ENCODE measurements at regions not wholly inside any gene's neighbourhood (a gene's known extent, or its start where the extent isn't known, plus 50 kb on each side); places are given as distances from the start of the nearest gene placed in this dataset.
A peak's percentile ranks its signal among the peaks of the same experiment; 100 is the strongest.
"Not testable (repeated sequence)": the region's sequence is repeated elsewhere in the genome, so short reads cannot be mapped to it uniquely, and the experiment has no call there.

DNA sequence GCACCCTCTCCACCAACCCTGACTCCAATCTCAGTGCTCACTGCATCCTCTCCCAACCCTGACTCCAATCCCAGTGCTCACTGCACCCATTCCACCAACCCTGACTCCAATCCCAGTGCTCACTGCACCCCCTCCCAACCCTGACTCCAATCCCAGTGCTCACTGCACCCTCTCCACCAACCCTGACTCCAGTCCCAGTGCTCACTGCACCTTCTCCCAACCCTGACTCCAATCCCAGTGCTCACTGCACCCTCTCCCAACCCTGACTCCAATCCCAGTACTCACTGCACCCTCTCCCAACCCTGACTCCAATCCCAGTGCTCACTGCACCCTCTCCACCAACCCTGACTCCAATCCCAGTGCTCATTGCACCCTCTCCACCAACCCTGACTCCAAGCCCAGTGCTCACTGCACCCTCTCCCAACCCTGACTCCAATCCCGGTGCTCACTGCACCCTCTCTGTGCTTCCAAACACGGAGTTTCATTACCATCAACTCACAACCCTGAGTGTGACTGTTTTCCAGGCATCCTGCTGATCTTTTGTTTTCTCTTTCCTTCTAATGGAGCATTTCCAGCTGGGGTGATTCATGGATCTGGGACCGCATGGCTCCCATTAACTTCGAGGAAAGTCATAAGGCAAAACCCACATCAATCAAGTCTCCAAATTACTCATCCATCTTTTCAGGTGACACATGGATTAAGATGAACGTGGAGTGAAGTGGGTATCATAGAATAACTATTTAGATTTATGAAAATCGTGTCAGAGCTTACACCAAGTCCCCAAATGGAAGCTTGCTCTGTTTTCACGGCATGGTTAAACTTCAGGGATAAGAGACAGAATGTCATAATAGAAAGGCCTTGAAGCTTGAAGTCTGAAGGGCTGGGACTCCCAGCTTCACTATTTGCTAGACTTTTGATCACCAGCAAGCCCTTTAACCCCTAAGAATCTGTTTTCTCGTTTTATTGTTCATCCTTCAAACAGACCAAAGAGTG, 135.3 kb upstream of the ZNF618 start:
- not testable (repeated sequence) for H4K8ac ChIP-seq (ENCODE audit: low read length); H3K4me1 ChIP-seq (ENCODE audit: control insufficient read depth, insufficient read depth, low read depth, low read length); H3K4me3 ChIP-seq (ENCODE audit: insufficient read depth in 1 of 2, low read depth in 1 of 2, low read length in 2 of 2); H3K18ac ChIP-seq (ENCODE audit: low read depth in 1 of 2, low read length in 2 of 2); H3K36me3 ChIP-seq (ENCODE audit: control insufficient read depth in 1 of 2, insufficient read depth in 2 of 2, low read depth in 1 of 2, low read length in 2 of 2); H2AK5ac ChIP-seq (ENCODE audit: low read length, severe bottlenecking); H2BK5ac ChIP-seq (ENCODE audit: low read depth, low read length, poor library complexity, severe bottlenecking); H2BK15ac ChIP-seq (ENCODE audit: low read depth, poor library complexity, severe bottlenecking); H3K14ac ChIP-seq (ENCODE audit: low read length in 2 of 2); H3K9ac ChIP-seq (ENCODE audit: low read length); H2BK12ac ChIP-seq (ENCODE audit: low read length in 2 of 2); H2AFZ ChIP-seq (ENCODE audit: low read depth, low read length); H3K79me1 ChIP-seq (replicated peaks; ENCODE audit: low read length, poor library complexity, severe bottlenecking); H3K4me2 ChIP-seq (ENCODE audit: low read length, poor library complexity, severe bottlenecking); H3K27ac ChIP-seq (ENCODE audit: low read length, poor library complexity, severe bottlenecking); H3K4ac ChIP-seq (ENCODE audit: low read depth in 1 of 2, low read length in 2 of 2); H4K91ac ChIP-seq (ENCODE audit: low read length); H3K23ac ChIP-seq (ENCODE audit: low read length in 2 of 2); H2BK120ac ChIP-seq (ENCODE audit: low read depth, low read length)
- Histone ChIP-seq H3K27me3 (ENCODE audit: control insufficient read depth in 1 of 2, insufficient read depth in 1 of 2, low read length in 2 of 2) (peaks cover 37 to 76% of the 10 kb centered on the region in 2 experiments), H3K9me3 (ENCODE audit: control insufficient read depth, low read length) (peaks cover 13% of the 10 kb centered on the region)
- DNase-seq: peak; percentile 21
- WGBS: 61% methylated on average over 6 of the region's 8 CpGs

DNA sequence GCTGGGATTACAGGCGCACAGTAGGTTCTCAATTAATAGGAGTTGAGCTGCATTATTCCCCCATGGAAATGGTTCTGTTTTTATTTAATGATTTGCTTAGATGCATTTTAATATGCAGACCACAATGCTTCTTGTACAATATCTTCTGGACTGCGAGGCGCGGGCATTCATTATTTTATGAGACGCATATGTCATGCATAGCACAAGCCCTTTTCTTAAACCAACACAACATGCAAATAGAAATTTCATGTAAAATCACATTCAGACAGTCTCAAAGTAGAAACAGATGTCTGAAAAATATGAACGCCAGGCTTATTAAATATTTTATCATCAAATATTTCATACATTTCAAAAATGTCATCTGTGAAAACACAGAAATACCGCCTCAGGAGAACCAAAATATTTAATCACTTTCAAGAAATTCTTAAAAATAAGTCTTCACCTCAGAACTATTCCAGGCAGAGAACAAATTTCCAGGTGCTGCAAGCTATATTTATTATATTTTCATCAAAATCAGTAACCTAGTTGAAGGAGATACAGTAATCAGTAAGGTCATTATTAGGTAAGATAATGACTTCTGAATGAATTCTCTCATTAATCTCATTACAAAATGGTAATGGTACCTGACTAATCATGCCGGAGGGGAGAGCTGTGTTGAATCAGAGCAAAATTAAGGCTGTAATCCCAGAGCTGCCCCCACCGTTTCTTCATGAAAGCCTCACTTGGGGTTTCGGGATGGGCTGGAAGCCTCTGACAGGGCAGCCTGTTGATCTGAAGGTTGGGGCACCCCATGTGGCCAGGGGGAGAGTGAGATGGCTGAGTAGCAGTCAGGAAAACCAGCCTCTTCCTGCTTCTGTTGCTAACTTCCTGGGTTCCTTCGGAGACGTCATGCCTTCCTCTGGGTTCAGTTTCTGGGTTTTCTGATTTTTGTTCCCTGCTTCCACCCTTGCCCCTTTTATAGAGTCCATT, 133.9 kb upstream of the ZNF618 start:
- no peaks in the 10 kb centered on the region for H3K36me3 ChIP-seq (ENCODE audit: control insufficient read depth in 1 of 2, insufficient read depth in 2 of 2, low read depth in 1 of 2, low read length in 2 of 2)
- H3K9ac ChIP-seq (ENCODE audit: low read length): no peak overlapping the region
- H2AFZ ChIP-seq (ENCODE audit: low read depth, low read length): no peak overlapping the region
- peaks cover 26% of the 10 kb centered on the region for H3K9me3 ChIP-seq (ENCODE audit: control insufficient read depth, low read length)
- H2BK12ac ChIP-seq (ENCODE audit: low read length in 2 of 2): no peak overlapping the region
- H3K18ac ChIP-seq (ENCODE audit: low read depth in 1 of 2, low read length in 2 of 2): no peak overlapping the region
- H3K4ac ChIP-seq (ENCODE audit: low read depth in 1 of 2, low read length in 2 of 2): no peak overlapping the region
- no peak overlapping the region for H4K91ac ChIP-seq (ENCODE audit: low read length)
- H3K14ac ChIP-seq (ENCODE audit: low read length in 2 of 2): no peak overlapping the region
- WGBS: 93% methylated on average over 11 of the region's 12 CpGs
- H3K79me1 ChIP-seq (replicated peaks; ENCODE audit: low read length, poor library complexity, severe bottlenecking): no peaks in the 10 kb centered on the region
- no peak overlapping the region for H3K4me2 ChIP-seq (ENCODE audit: low read length, poor library complexity, severe bottlenecking)
- no peak overlapping the region for H3K4me3 ChIP-seq (ENCODE audit: insufficient read depth in 1 of 2, low read depth in 1 of 2, low read length in 2 of 2)
- peaks cover 39 to 78% of the 10 kb centered on the region in 2 experiments for H3K27me3 ChIP-seq (ENCODE audit: control insufficient read depth in 1 of 2, insufficient read depth in 1 of 2, low read length in 2 of 2)
- no peak overlapping the region for H4K8ac ChIP-seq (ENCODE audit: low read length)
- peaks cover 3% of the 10 kb centered on the region for H3K4me1 ChIP-seq (ENCODE audit: control insufficient read depth, insufficient read depth, low read depth, low read length)
- no peak overlapping the region for H2BK120ac ChIP-seq (ENCODE audit: low read depth, low read length)
- no peak overlapping the region for H2BK5ac ChIP-seq (ENCODE audit: low read depth, low read length, poor library complexity, severe bottlenecking)
- no peak overlapping the region for H3K27ac ChIP-seq (ENCODE audit: low read length, poor library complexity, severe bottlenecking)
- no peak overlapping the region for H2BK15ac ChIP-seq (ENCODE audit: low read depth, poor library complexity, severe bottlenecking)
- no peak overlapping the region for H2AK5ac ChIP-seq (ENCODE audit: low read length, severe bottlenecking)
- DNase-seq: no peak
- no peak overlapping the region for H3K23ac ChIP-seq (ENCODE audit: low read length in 2 of 2)

DNA sequence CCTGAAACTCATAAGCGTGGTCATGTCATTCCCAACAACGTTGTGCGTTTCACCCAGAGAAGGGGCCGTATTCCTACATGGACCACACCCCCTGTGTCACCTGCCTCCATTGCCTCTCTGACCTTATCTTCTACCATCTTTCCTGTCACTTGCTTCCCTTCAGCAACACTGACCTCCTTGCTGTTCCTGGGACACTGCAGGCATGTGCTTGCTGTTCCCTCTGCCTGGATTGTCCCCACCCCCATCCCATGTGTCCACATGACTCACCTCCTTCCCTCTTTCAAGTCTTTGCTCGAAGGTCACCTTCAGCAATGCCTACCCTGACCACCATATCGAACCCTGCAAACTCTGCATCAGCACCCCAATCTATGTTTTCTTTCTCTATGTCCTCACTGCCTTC, 133.2 kb upstream of the ZNF618 start:
- Histone ChIP-seq H4K8ac (ENCODE audit: low read length) (no peak overlapping the region), H3K79me1 (replicated peaks; ENCODE audit: low read length, poor library complexity, severe bottlenecking) (no peaks in the 10 kb centered on the region), H2BK120ac (ENCODE audit: low read depth, low read length) (no peak overlapping the region), H2AK5ac (ENCODE audit: low read length, severe bottlenecking) (no peak overlapping the region), H3K18ac (ENCODE audit: low read depth in 1 of 2, low read length in 2 of 2) (no peak overlapping the region), H4K91ac (ENCODE audit: low read length) (no peak overlapping the region), H3K9me3 (ENCODE audit: control insufficient read depth, low read length) (peaks cover 33% of the 10 kb centered on the region), H2BK5ac (ENCODE audit: low read depth, low read length, poor library complexity, severe bottlenecking) (no peak overlapping the region), H3K27ac (ENCODE audit: low read length, poor library complexity, severe bottlenecking) (no peak overlapping the region), H2AFZ (ENCODE audit: low read depth, low read length) (no peak overlapping the region), H3K4me1 (ENCODE audit: control insufficient read depth, insufficient read depth, low read depth, low read length) (peaks cover 3% of the 10 kb centered on the region), H2BK12ac (ENCODE audit: low read length in 2 of 2) (no peak overlapping the region), H3K27me3 (ENCODE audit: control insufficient read depth in 1 of 2, insufficient read depth in 1 of 2, low read length in 2 of 2) (peaks cover 39 to 78% of the 10 kb centered on the region in 2 experiments), H3K9ac (ENCODE audit: low read length) (no peak overlapping the region), H3K4me3 (ENCODE audit: insufficient read depth in 1 of 2, low read depth in 1 of 2, low read length in 2 of 2) (no peak overlapping the region), H3K23ac (ENCODE audit: low read length in 2 of 2) (no peak overlapping the region), H3K4ac (ENCODE audit: low read depth in 1 of 2, low read length in 2 of 2) (no peak overlapping the region), H3K36me3 (ENCODE audit: control insufficient read depth in 1 of 2, insufficient read depth in 2 of 2, low read depth in 1 of 2, low read length in 2 of 2) (no peaks in the 10 kb centered on the region), H3K4me2 (ENCODE audit: low read length, poor library complexity, severe bottlenecking) (no peak overlapping the region), H3K14ac (ENCODE audit: low read length in 2 of 2) (no peak overlapping the region), H2BK15ac (ENCODE audit: low read depth, poor library complexity, severe bottlenecking) (no peak overlapping the region)
- WGBS: 89% methylated on average over 6 of the region's 6 CpGs
- DNase-seq: no peak

DNA sequence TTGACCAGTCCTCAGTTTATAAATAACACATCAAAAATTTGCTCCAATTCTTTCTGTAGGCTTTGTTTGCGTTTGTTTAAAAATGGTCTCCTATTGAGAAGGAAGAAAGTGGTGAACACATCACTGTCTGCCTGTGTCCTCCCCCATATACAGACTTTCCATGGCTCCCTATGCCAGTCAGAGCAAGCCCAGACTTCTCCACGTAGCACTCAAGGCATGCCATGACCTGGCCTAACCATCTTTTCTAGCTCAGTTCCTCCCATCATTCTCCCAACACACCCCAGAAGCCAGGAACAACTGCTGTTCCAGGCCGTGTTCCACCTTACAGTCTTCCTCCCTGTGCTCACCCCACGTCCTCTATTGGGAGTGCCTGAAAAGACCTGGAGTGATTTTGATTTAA, 129.6 kb upstream of the ZNF618 start:
- no peak overlapping the region for H2AK5ac ChIP-seq (ENCODE audit: low read length, severe bottlenecking)
- no peak overlapping the region for H3K4me3 ChIP-seq (ENCODE audit: insufficient read depth in 1 of 2, low read depth in 1 of 2, low read length in 2 of 2)
- H3K4me1 ChIP-seq (ENCODE audit: control insufficient read depth, insufficient read depth, low read depth, low read length): no peaks in the 10 kb centered on the region
- no peaks in the 10 kb centered on the region for H3K36me3 ChIP-seq (ENCODE audit: control insufficient read depth in 1 of 2, insufficient read depth in 2 of 2, low read depth in 1 of 2, low read length in 2 of 2)
- no peak overlapping the region for H4K8ac ChIP-seq (ENCODE audit: low read length)
- H2BK5ac ChIP-seq (ENCODE audit: low read depth, low read length, poor library complexity, severe bottlenecking): no peak overlapping the region
- no peak overlapping the region for H2BK15ac ChIP-seq (ENCODE audit: low read depth, poor library complexity, severe bottlenecking)
- H2BK120ac ChIP-seq (ENCODE audit: low read depth, low read length): no peak overlapping the region
- no peaks in the 10 kb centered on the region for H3K79me1 ChIP-seq (replicated peaks; ENCODE audit: low read length, poor library complexity, severe bottlenecking)
- H3K23ac ChIP-seq (ENCODE audit: low read length in 2 of 2): no peak overlapping the region
- peaks cover 60% of the 10 kb centered on the region for H3K9me3 ChIP-seq (ENCODE audit: control insufficient read depth, low read length)
- H3K27me3 ChIP-seq (ENCODE audit: control insufficient read depth in 1 of 2, insufficient read depth in 1 of 2, low read length in 2 of 2): peaks cover 43 to 57% of the 10 kb centered on the region in 2 experiments
- no peak overlapping the region for H2BK12ac ChIP-seq (ENCODE audit: low read length in 2 of 2)
- H3K9ac ChIP-seq (ENCODE audit: low read length): no peak overlapping the region
- no peak overlapping the region for H3K14ac ChIP-seq (ENCODE audit: low read length in 2 of 2)
- no peak overlapping the region for H3K4me2 ChIP-seq (ENCODE audit: low read length, poor library complexity, severe bottlenecking)
- H3K4ac ChIP-seq (ENCODE audit: low read depth in 1 of 2, low read length in 2 of 2): no peak overlapping the region
- H3K27ac ChIP-seq (ENCODE audit: low read length, poor library complexity, severe bottlenecking): no peak overlapping the region
- H3K18ac ChIP-seq (ENCODE audit: low read depth in 1 of 2, low read length in 2 of 2): no peak overlapping the region
- no peak overlapping the region for H4K91ac ChIP-seq (ENCODE audit: low read length)
- DNase-seq: no peak
- 27% methylated on average over 2 of the region's 4 CpGs for WGBS
- no peak overlapping the region for H2AFZ ChIP-seq (ENCODE audit: low read depth, low read length)

Measured in mesenchymal stem cell (in vitro differentiated cells and primary cell).